K562 (cell line): ENCODE measurements at regions not wholly inside any gene's neighbourhood (a gene's known extent, or its start where the extent isn't known, plus 50 kb on each side); places are given as distances from the start of the nearest gene placed in this dataset.

Experiments used
- ATAC-seq: fragments of 200-7000 bp; cut with Tn5 transposase; 3 replicates; pipeline ENCODE4 v1.9.1; 2020; ENCODE audit warnings: moderate library complexity
- BruUV-seq: library from RNA; stranded (reverse); fragments of 400-500 nt; replicated peaks from 2 replicates; lab custom pipeline; 2021; lab: Mats Ljungman, UMichigan
- CTCF ChIA-PET: fragments of 300-600 bp; formaldehyde crosslinking; extraction: SDS; loops from one replicate; lab custom pipeline; 2021; ENCODE audit warnings: low intra/inter-chr PET ratio; lab: Yijun Ruan, JAX
- POLR2A ChIA-PET: fragments of 300-600, 350-650 bp; sonication (Branson Sonifier 250); formaldehyde crosslinking; extraction: SDS; loops from one replicate; lab custom pipeline; 2021; ENCODE audit warnings: antibody characterized with exemption, inconsistent platforms; lab: Yijun Ruan, JAX
- DNase-seq, 4 experiments: peaks; one replicate each; pipeline versions ENCODE4 v3.0.0 to v3.0.0-alpha.2; 2011 to 2018; ENCODE audit warnings: low spot score in 3 of 4, mixed read lengths in 3 of 4; ENCODE audit errors: extremely low read depth in 1 of 4
- FAIRE-seq: peaks from 2 replicates; lab custom pipeline; 2011; peaks lifted over from hg19 to GRCh38; lab: Jason Lieb, UNC
- H2AFZ ChIP-seq: 2 replicates; pipeline ENCODE4 v1.6.0; 2011; ENCODE audit warnings: low read depth, low read length, control low read depth, inconsistent platforms
- H3K27ac ChIP-seq: fragments of 200-600 bp; 3 replicates; pipeline ENCODE4 v1.8.0; 2011; ENCODE audit warnings: low read depth, mild to moderate bottlenecking, control low read depth, inconsistent platforms, low read length, moderate library complexity, mixed read lengths; ENCODE audit errors: extremely low read depth
- H3K27me3 ChIP-seq, 2 experiments: fragments of 300-600 bp in 1 of 2; 2 replicates in 1 of 2; 3 replicates in 1 of 2; pipeline versions ENCODE4 v1.6.0 to v1.8.0; 2011; ENCODE audit warnings: inconsistent platforms in 2 of 2, low read length in 2 of 2, mild to moderate bottlenecking in 1 of 2, mixed read lengths in 1 of 2, moderate library complexity in 1 of 2; ENCODE audit not compliant: control insufficient read depth in 2 of 2, insufficient read depth in 2 of 2
- H3K36me3 ChIP-seq: fragments of 300-600 bp; 3 replicates; pipeline ENCODE4 v1.8.0; 2011; ENCODE audit warnings: mild to moderate bottlenecking, low read length, inconsistent platforms; ENCODE audit not compliant: control insufficient read depth, insufficient read depth
- H3K4me1 ChIP-seq, 2 experiments: fragments of 200-600 bp in 1 of 2; replicated peaks in 1 of 2; 2 replicates in 1 of 2; 3 replicates in 1 of 2; pipeline versions ENCODE4 v1.5.1 to v1.8.0; 2011; ENCODE audit warnings: inconsistent platforms in 2 of 2, low read length in 2 of 2, mild to moderate bottlenecking in 1 of 2, mixed read lengths in 1 of 2, moderate library complexity in 1 of 2; ENCODE audit not compliant: control insufficient read depth in 2 of 2, insufficient read depth in 2 of 2
- H3K4me2 ChIP-seq: 2 replicates; pipeline ENCODE4 v1.6.1; 2011; ENCODE audit warnings: low read length, control low read depth, inconsistent platforms, mixed read lengths; ENCODE audit not compliant: insufficient read depth
- H3K4me3 ChIP-seq: fragments of 200-600 bp; sonication (generic), shearing (Covaris generic); 2 replicates; pipeline ENCODE4 v1.5.1; 2016; ENCODE audit warnings: control low read depth, inconsistent platforms
- H3K79me2 ChIP-seq: fragments of 200-600 bp; 3 replicates; pipeline ENCODE4 v1.8.0; 2011; ENCODE audit warnings: low read length, inconsistent platforms; ENCODE audit not compliant: control insufficient read depth, insufficient read depth
- H3K9ac ChIP-seq, 2 experiments: 2 replicates each; pipeline versions ENCODE4 v1.6.0 to v1.6.1; 2011; ENCODE audit warnings: low read depth in 2 of 2, low read length in 2 of 2, control low read depth in 1 of 2, inconsistent platforms in 1 of 2, mild to moderate bottlenecking in 1 of 2, mixed read lengths in 1 of 2; ENCODE audit not compliant: insufficient read depth in 1 of 2
- H3K9me1 ChIP-seq: one replicate; pipeline ENCODE4 v1.6.0; 2011; ENCODE audit warnings: inconsistent platforms, mild to moderate bottlenecking, low read length, moderate library complexity; ENCODE audit not compliant: control insufficient read depth, insufficient read depth
- H3K9me3 ChIP-seq: replicated peaks from 2 replicates; pipeline ENCODE4 v1.5.1; 2011; ENCODE audit warnings: low read depth, low read length, inconsistent platforms; ENCODE audit not compliant: control insufficient read depth, insufficient read depth
- H4K20me1 ChIP-seq: replicated peaks from 2 replicates; pipeline ENCODE4 v1.6.1; 2011; ENCODE audit warnings: low read length, inconsistent platforms, mixed read lengths; ENCODE audit not compliant: control insufficient read depth, insufficient read depth
- ATF7 ChIP-seq: fragments of 450-650 bp; IDR thresholded peaks from 2 replicates; pipeline ENCODE4 v1.7.1; 2014; ENCODE audit warnings: mild to moderate bottlenecking, moderate library complexity
- CAMTA2 ChIP-seq: fragments of 250-450 bp; sonication (Bioruptor Pico); conservative IDR thresholded peaks from 2 replicates; pipeline ENCODE4 v1.5.1; 2022
- HMG20B ChIP-seq: fragments of 250-450 bp; sonication (Bioruptor Pico); IDR thresholded peaks from 2 replicates; pipeline ENCODE4 v1.5.0; 2021; ENCODE audit warnings: mild to moderate bottlenecking
- IFI16 ChIP-seq: fragments of 250-450 bp; sonication (Bioruptor Pico); IDR thresholded peaks from 2 replicates; pipeline ENCODE4 v2.1.2; 2022; ENCODE audit warnings: mild to moderate bottlenecking, inconsistent platforms
- KLF6 ChIP-seq: fragments of 250-450 bp; sonication (Bioruptor Pico); IDR thresholded peaks from 2 replicates; pipeline ENCODE4 v1.4.0; 2020; ENCODE audit warnings: mild to moderate bottlenecking, moderate library complexity, borderline replicate concordance
- POLR2AphosphoS5 ChIP-seq: IDR thresholded peaks from 2 replicates; pipeline ENCODE4 v1.6.1; 2011; ENCODE audit warnings: mild to moderate bottlenecking, low read depth, low read length, moderate library complexity; ENCODE audit not compliant: control insufficient read depth, insufficient read depth
- SOX6 ChIP-seq: fragments of 450-650 bp; IDR thresholded peaks from 2 replicates; pipeline ENCODE4 v1.6.1; 2014; ENCODE audit warnings: mild to moderate bottlenecking
- SRSF9 ChIP-seq: fragments of 200-400 bp; formaldehyde crosslinking; IDR thresholded peaks from 2 replicates; pipeline ENCODE4 v1.6.1; 2017; ENCODE audit warnings: low read depth, low read length, borderline replicate concordance
- ZNF551 ChIP-seq: fragments of 250-450 bp; sonication (Bioruptor Pico); IDR thresholded peaks from 2 replicates; pipeline ENCODE4 v1.5.0; 2021; ENCODE audit warnings: mild to moderate bottlenecking, moderate library complexity
- ZNF57 ChIP-seq: fragments of 450-650 bp; formaldehyde crosslinking; IDR thresholded peaks from 2 replicates; pipeline ENCODE4 v1.4.0; 2020; ENCODE audit warnings: mild to moderate bottlenecking, moderate library complexity
- WGBS: fragments of 100-300 bp; shearing (Covaris generic); methylation state at CpG from one replicate; pipeline ENCODE4 v1.1.6; 2016; ENCODE audit warnings: low coverage, mixed read lengths; ENCODE audit not compliant: insufficient coverage; ENCODE audit errors: missing lambda C conversion rate; 5-methylcytosine and 5-hydroxymethylcytosine counted together
- in situ Hi-C: fragments of 300-500 bp; cut with MboI; formaldehyde crosslinking; loops from 4 replicates; pipeline ENCODE4 v1.15.0; 2018; ENCODE audit warnings: inconsistent platforms, mixed read lengths
- intact Hi-C: fragments of 100-400 bp; cut with micrococcal nuclease; formaldehyde crosslinking; loops from 2 replicates; pipeline ENCODE4 v1.14.2; 2022
- TF ChIP-seq, protein P1 (sequence below): fragments of 450-650 bp; IDR thresholded peaks from 2 replicates; pipeline ENCODE4 v1.6.1; 2016; ENCODE audit warnings: missing biosample characterization, missing genetic modification characterization
- TF ChIP-seq, protein P2 (sequence below): fragments of 450-650 bp; IDR thresholded peaks from one replicate; pipeline ENCODE4 v1.6.1; 2018; ENCODE audit warnings: mild to moderate bottlenecking, moderate library complexity; ENCODE audit not compliant: partially characterized antibody
- TF ChIP-seq, protein P3 (sequence below): sonication (generic); formaldehyde crosslinking; IDR thresholded peaks from 2 replicates; pipeline ENCODE4 v1.8.0; 2022; ENCODE audit warnings: mild to moderate bottlenecking, missing genetic modification reagents

DNA sequence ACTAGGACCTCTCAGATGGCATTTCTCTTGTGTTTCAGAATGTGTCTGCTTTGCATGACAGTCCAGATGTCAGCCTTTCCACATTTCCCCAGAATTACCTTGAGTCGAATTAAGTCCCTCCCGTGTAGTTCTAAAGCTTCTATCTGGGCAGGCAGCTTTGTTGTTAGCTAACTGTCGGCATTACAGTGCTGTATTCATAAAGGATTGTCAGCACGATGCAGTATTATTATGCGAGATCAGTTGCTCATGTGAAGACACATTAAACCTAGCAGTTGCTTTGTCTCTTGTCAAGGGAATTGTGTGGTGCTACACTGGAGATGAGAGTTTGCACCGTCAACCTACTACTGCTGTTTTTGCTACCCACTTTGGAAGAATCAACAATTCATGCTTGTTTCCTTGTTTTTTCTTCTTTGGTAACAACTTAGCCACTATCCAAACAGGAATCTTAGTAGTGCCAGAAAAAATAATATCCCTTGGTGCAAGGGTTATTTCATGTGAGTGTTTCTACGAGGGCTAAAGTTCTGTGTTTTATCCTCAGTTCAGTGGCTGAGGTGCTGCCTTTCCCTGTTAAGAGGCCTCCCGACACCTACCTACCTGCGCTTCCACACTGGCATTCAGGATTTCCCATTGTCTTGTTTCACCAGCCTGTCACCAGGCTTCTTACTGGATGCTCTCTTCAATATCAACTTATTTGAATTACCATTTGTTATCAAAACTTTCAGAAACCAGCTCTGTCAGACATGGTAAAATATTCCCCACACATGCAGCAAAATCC is 297.9 kb upstream of the G2E3 start:
- no peak overlapping the region for H3K4me2 ChIP-seq
- H3K4me1 ChIP-seq = no peaks in the 10 kb centered on the region
- no peak overlapping the region for H2AFZ ChIP-seq
- H4K20me1 ChIP-seq = no peaks in the 10 kb centered on the region
- H3K9me1 ChIP-seq = no peaks in the 10 kb centered on the region
- intact Hi-C loops = no loop called here
- no TSS peak for BruUV-seq
- no peak for TF ChIP-seq IFI16
- no peak for TF ChIP-seq CAMTA2
- TF ChIP-seq POLR2AphosphoS5 = no peak
- TF ChIP-seq, protein P1, sequence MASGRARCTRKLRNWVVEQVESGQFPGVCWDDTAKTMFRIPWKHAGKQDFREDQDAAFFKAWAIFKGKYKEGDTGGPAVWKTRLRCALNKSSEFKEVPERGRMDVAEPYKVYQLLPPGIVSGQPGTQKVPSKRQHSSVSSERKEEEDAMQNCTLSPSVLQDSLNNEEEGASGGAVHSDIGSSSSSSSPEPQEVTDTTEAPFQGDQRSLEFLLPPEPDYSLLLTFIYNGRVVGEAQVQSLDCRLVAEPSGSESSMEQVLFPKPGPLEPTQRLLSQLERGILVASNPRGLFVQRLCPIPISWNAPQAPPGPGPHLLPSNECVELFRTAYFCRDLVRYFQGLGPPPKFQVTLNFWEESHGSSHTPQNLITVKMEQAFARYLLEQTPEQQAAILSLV (tag) = no peak
- TF ChIP-seq ZNF57 (CRISPR knock-in tag) = no peak
- no peak for TF ChIP-seq HMG20B (CRISPR knock-in tag)
- no peak for TF ChIP-seq KLF6 (CRISPR knock-in tag)
- TF ChIP-seq, protein P2, sequence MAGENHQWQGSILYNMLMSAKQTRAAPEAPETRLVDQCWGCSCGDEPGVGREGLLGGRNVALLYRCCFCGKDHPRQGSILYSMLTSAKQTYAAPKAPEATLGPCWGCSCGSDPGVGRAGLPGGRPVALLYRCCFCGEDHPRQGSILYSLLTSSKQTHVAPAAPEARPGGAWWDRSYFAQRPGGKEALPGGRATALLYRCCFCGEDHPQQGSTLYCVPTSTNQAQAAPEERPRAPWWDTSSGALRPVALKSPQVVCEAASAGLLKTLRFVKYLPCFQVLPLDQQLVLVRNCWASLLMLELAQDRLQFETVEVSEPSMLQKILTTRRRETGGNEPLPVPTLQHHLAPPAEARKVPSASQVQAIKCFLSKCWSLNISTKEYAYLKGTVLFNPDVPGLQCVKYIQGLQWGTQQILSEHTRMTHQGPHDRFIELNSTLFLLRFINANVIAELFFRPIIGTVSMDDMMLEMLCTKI = no peak
- TF ChIP-seq ZNF551 = no peak
- TF ChIP-seq, protein P3, sequence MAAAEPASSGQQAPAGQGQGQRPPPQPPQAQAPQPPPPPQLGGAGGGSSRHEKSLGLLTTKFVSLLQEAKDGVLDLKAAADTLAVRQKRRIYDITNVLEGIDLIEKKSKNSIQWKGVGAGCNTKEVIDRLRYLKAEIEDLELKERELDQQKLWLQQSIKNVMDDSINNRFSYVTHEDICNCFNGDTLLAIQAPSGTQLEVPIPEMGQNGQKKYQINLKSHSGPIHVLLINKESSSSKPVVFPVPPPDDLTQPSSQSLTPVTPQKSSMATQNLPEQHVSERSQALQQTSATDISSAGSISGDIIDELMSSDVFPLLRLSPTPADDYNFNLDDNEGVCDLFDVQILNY (CRISPR knock-in tag) = no peak
- TF ChIP-seq SOX6 = no peak
- no peak for TF ChIP-seq ATF7
- TF ChIP-seq SRSF9 = no peak
- H3K27me3 ChIP-seq = no peaks in the 10 kb centered on the region
- no peak overlapping the region for H3K27ac ChIP-seq
- no peak overlapping the region for H3K9ac ChIP-seq
- CTCF ChIA-PET = no interaction called here
- in situ Hi-C loops = no loop called here
- ATAC-seq (no peak), FAIRE-seq (no peak), DNase-seq (no peak)
- no peaks in the 10 kb centered on the region for H3K9me3 ChIP-seq
- 0% methylated on average over 9 of the region's 9 CpGs for WGBS
- POLR2A ChIA-PET = no interaction called here
- H3K4me3 ChIP-seq = no peak overlapping the region
- no peaks in the 10 kb centered on the region for H3K36me3 ChIP-seq
- no peaks in the 10 kb centered on the region for H3K79me2 ChIP-seq
